ENCODE measurements at regions not wholly inside any gene's neighbourhood (a gene's known extent, or its start where the extent isn't known, plus 50 kb on each side); places are given as distances from the start of the nearest gene placed in this dataset.

GRCh38 chr11:39724404-39724803 lies 1735.0 kb downstream of the LRRC4C start:
- TF ChIP-seq, protein P1, sequence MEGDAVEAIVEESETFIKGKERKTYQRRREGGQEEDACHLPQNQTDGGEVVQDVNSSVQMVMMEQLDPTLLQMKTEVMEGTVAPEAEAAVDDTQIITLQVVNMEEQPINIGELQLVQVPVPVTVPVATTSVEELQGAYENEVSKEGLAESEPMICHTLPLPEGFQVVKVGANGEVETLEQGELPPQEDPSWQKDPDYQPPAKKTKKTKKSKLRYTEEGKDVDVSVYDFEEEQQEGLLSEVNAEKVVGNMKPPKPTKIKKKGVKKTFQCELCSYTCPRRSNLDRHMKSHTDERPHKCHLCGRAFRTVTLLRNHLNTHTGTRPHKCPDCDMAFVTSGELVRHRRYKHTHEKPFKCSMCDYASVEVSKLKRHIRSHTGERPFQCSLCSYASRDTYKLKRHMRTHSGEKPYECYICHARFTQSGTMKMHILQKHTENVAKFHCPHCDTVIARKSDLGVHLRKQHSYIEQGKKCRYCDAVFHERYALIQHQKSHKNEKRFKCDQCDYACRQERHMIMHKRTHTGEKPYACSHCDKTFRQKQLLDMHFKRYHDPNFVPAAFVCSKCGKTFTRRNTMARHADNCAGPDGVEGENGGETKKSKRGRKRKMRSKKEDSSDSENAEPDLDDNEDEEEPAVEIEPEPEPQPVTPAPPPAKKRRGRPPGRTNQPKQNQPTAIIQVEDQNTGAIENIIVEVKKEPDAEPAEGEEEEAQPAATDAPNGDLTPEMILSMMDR (IDR thresholded peaks at IDR 0.05): peak in 1 of 7 experiments; percentile 12
- no peak for TF ChIP-seq POLR2A (IDR thresholded peaks at IDR 0.05)

Measured in body of pancreas (tissue), 4 donors.